Vagina (tissue), 2 donors: ENCODE measurements at regions not wholly inside any gene's neighbourhood (a gene's known extent, or its start where the extent isn't known, plus 50 kb on each side); places are given as distances from the start of the nearest gene placed in this dataset.

Experiments
- CTCF ChIP-seq, 3 experiments: fragments of 450-650 bp in 2 of 3; fragments of 200-600 bp in 1 of 3; sonication (generic) in 1 of 3; IDR thresholded peaks; one replicate each; pipeline ENCODE4 v1.5.1; 2017 to 2019; ENCODE audit warnings: antibody characterized with exemption in 3 of 3, mild to moderate bottlenecking in 2 of 3, moderate library complexity in 2 of 3
- POLR2A ChIP-seq, 2 donors: fragments of 450-650 bp; IDR thresholded peaks; one replicate each; pipeline ENCODE4 v1.6.1; 2017; ENCODE audit warnings: antibody characterized with exemption in 2 of 2, mild to moderate bottlenecking in 2 of 2, moderate library complexity in 2 of 2
- POLR2AphosphoS5 ChIP-seq, 2 donors: sonication (generic); formaldehyde crosslinking; IDR thresholded peaks; one replicate each; pipeline ENCODE4 v1.9.0; 2017; ENCODE audit warnings: antibody characterized with exemption in 2 of 2, mild to moderate bottlenecking in 2 of 2, low read depth in 1 of 2; ENCODE audit not compliant: insufficient read depth in 1 of 2

- TF ChIP-seq POLR2A (IDR thresholded peaks at IDR 0.05) (no peak), CTCF (IDR thresholded peaks at IDR 0.05) (no peak), POLR2AphosphoS5 (IDR thresholded peaks at IDR 0.05; ENCODE audit: insufficient read depth in 1 of 2, low read depth in 1 of 2) (no peak)
Observed at GRCh38 chr6:131510094-131510493, 62.9 kb upstream of the ARG1 start.
